CD8-positive, alpha-beta memory T cell (primary cell): ENCODE measurements at regions not wholly inside any gene's neighbourhood (a gene's known extent, or its start where the extent isn't known, plus 50 kb on each side); places are given as distances from the start of the nearest gene placed in this dataset.

Experiments
- CTCF ChIA-PET: fragments of 350-600 bp; sonication (Branson Sonifier 250); formaldehyde crosslinking; loops from one replicate; lab custom pipeline; 2021; ENCODE audit warnings: antibody characterized with exemption; lab: Charles Lee
- POLR2A ChIA-PET: fragments of 350-600 bp; sonication (Branson Sonifier 250); formaldehyde crosslinking; loops from one replicate; lab custom pipeline; 2021; ENCODE audit warnings: antibody characterized with exemption; lab: Charles Lee
- DNase-seq, 5 donors: peaks; one replicate each; pipeline versions ENCODE4 v3.0.0 to v3.0.0-alpha.2; 2020 to 2022; ENCODE audit warnings: mixed read lengths in 1 of 5
- H3K27ac ChIP-seq: one replicate; pipeline ENCODE4 v1.7.0; 2013; ENCODE audit warnings: low read depth, mild to moderate bottlenecking, low read length, moderate library complexity
- H3K27me3 ChIP-seq: 2 replicates; pipeline ENCODE4 v1.7.0; 2013; ENCODE audit warnings: low read length, mild to moderate bottlenecking; ENCODE audit not compliant: insufficient read depth, poor library complexity, severe bottlenecking
- H3K36me3 ChIP-seq: 2 replicates; pipeline ENCODE4 v1.7.0; 2013; ENCODE audit warnings: mild to moderate bottlenecking, low read length, moderate library complexity; ENCODE audit not compliant: insufficient read depth
- H3K4me1 ChIP-seq: 2 replicates; pipeline ENCODE4 v1.7.0; 2013; ENCODE audit warnings: mild to moderate bottlenecking, low read length, moderate library complexity; ENCODE audit not compliant: insufficient read depth
- H3K4me3 ChIP-seq: 2 replicates; pipeline ENCODE4 v1.7.0; 2013; ENCODE audit warnings: mild to moderate bottlenecking, low read length
- H3K9me3 ChIP-seq: 2 replicates; pipeline ENCODE4 v1.7.0; 2013; ENCODE audit warnings: mild to moderate bottlenecking, low read length
- H3K27ac Mint-ChIP-seq, 8 donors: one replicate each; pipeline ENCODE4 v1.8.0; 2020 to 2021; ENCODE audit warnings: mixed read lengths in 8 of 8, mild to moderate bottlenecking in 6 of 8, inconsistent platforms in 3 of 8, moderate library complexity in 3 of 8
- H3K27me3 Mint-ChIP-seq, 2 donors: one replicate each; pipeline ENCODE4 v1.8.0; 2020 to 2021; ENCODE audit warnings: mixed read lengths in 2 of 2, mild to moderate bottlenecking in 1 of 2, moderate library complexity in 1 of 2
- H3K36me3 Mint-ChIP-seq, 3 donors: one replicate each; pipeline ENCODE4 v1.8.0; 2020 to 2021; ENCODE audit warnings: mixed read lengths in 3 of 3, inconsistent platforms in 1 of 3, mild to moderate bottlenecking in 1 of 3
- H3K4me1 Mint-ChIP-seq, 3 donors: one replicate each; pipeline ENCODE4 v1.8.0; 2020 to 2021; ENCODE audit warnings: mixed read lengths in 3 of 3, inconsistent platforms in 1 of 3, mild to moderate bottlenecking in 1 of 3
- H3K4me3 Mint-ChIP-seq, 7 donors: one replicate each; pipeline ENCODE4 v1.8.0; 2020 to 2021; ENCODE audit warnings: mixed read lengths in 7 of 7, mild to moderate bottlenecking in 6 of 7, moderate library complexity in 4 of 7, inconsistent platforms in 2 of 7
- H3K9me3 Mint-ChIP-seq, 5 donors: one replicate each; pipeline ENCODE4 v1.8.0; 2020 to 2022; ENCODE audit warnings: mixed read lengths in 5 of 5, mild to moderate bottlenecking in 3 of 5, moderate library complexity in 2 of 5, inconsistent platforms in 1 of 5

- no peak overlapping the region for H3K4me3 Mint-ChIP-seq
- Histone ChIP-seq H3K4me3 (no peak overlapping the region), H3K27ac (no peak overlapping the region), H3K36me3 (no peaks in the 10 kb centered on the region), H3K27me3 (no peaks in the 10 kb centered on the region), H3K4me1 (no peaks in the 10 kb centered on the region), H3K9me3 (no peaks in the 10 kb centered on the region)
- ChIA-PET POLR2A (no interaction called here), CTCF (no interaction called here)
- no peaks in the 10 kb centered on the region for H3K4me1 Mint-ChIP-seq
- H3K27me3 Mint-ChIP-seq = peaks cover 0 to 1% of the 10 kb centered on the region in 2 donors
- H3K36me3 Mint-ChIP-seq = no peaks in the 10 kb centered on the region
- peaks cover 0 to 11% (median 7%) of the 10 kb centered on the region in 5 donors for H3K9me3 Mint-ChIP-seq
- no peak for DNase-seq
- no peak overlapping the region for H3K27ac Mint-ChIP-seq
These were observed 232.2 kb upstream of the KLF4 start for GRCh38 chr9:107721705-107722245.

- Mint-ChIP-seq H3K36me3 (no peaks in the 10 kb centered on the region), H3K9me3 (peaks cover 0 to 13% (median 7%) of the 10 kb centered on the region in 5 donors), H3K27me3 (peaks cover 0 to 1% of the 10 kb centered on the region in 2 donors), H3K4me1 (no peaks in the 10 kb centered on the region), H3K4me3 (no peak overlapping the region), H3K27ac (no peak overlapping the region)
- Histone ChIP-seq H3K27ac (no peak overlapping the region), H3K4me1 (no peaks in the 10 kb centered on the region), H3K4me3 (no peak overlapping the region), H3K9me3 (no peaks in the 10 kb centered on the region), H3K27me3 (no peaks in the 10 kb centered on the region), H3K36me3 (no peaks in the 10 kb centered on the region)
- POLR2A ChIA-PET = no interaction called here
- no peak for DNase-seq
- CTCF ChIA-PET = no interaction called here
These were observed 230.9 kb upstream of the KLF4 start for GRCh38 chr9:107720501-107720900.

GRCh38 chr9:107717529-107718314, 228.2 kb upstream of the KLF4 start:
- H3K4me1 Mint-ChIP-seq = no peaks in the 10 kb centered on the region
- Histone ChIP-seq H3K36me3 (no peaks in the 10 kb centered on the region), H3K4me1 (no peaks in the 10 kb centered on the region), H3K9me3 (no peaks in the 10 kb centered on the region), H3K27me3 (no peaks in the 10 kb centered on the region), H3K4me3 (no peak overlapping the region), H3K27ac (no peak overlapping the region)
- H3K27ac Mint-ChIP-seq = no peak overlapping the region
- CTCF ChIA-PET = no interaction called here
- DNase-seq = no peak
- H3K4me3 Mint-ChIP-seq = no peak overlapping the region
- no peaks in the 10 kb centered on the region for H3K27me3 Mint-ChIP-seq
- peaks cover 0 to 11% (median 6%) of the 10 kb centered on the region in 5 donors for H3K9me3 Mint-ChIP-seq
- H3K36me3 Mint-ChIP-seq = no peaks in the 10 kb centered on the region
- POLR2A ChIA-PET = no interaction called here

- no peaks in the 10 kb centered on the region for H3K27me3 Mint-ChIP-seq
- POLR2A ChIA-PET = no interaction called here
- H3K27ac Mint-ChIP-seq = no peak overlapping the region
- H3K9me3 Mint-ChIP-seq = peaks cover 0 to 10% (median 6%) of the 10 kb centered on the region in 5 donors
- Histone ChIP-seq H3K27ac (no peak overlapping the region), H3K9me3 (no peaks in the 10 kb centered on the region), H3K36me3 (no peaks in the 10 kb centered on the region), H3K4me1 (no peaks in the 10 kb centered on the region), H3K4me3 (no peak overlapping the region), H3K27me3 (no peaks in the 10 kb centered on the region)
- no peaks in the 10 kb centered on the region for H3K36me3 Mint-ChIP-seq
- H3K4me3 Mint-ChIP-seq = no peak overlapping the region
- H3K4me1 Mint-ChIP-seq = no peaks in the 10 kb centered on the region
- DNase-seq = no peak
- CTCF ChIA-PET = no interaction called here
These were observed 226.2 kb upstream of the KLF4 start for GRCh38 chr9:107715740-107716139.

GRCh38 chr9:107713470-107713869, 223.9 kb upstream of the KLF4 start:
- Histone ChIP-seq H3K27ac (no peak overlapping the region), H3K27me3 (no peaks in the 10 kb centered on the region), H3K4me3 (no peak overlapping the region), H3K36me3 (no peaks in the 10 kb centered on the region), H3K4me1 (no peaks in the 10 kb centered on the region), H3K9me3 (no peaks in the 10 kb centered on the region)
- Mint-ChIP-seq H3K4me3 (no peak overlapping the region), H3K27ac (no peak overlapping the region), H3K36me3 (no peaks in the 10 kb centered on the region), H3K27me3 (no peaks in the 10 kb centered on the region), H3K4me1 (no peaks in the 10 kb centered on the region), H3K9me3 (peaks cover 0 to 10% (median 6%) of the 10 kb centered on the region in 5 donors)
- no peak for DNase-seq
- POLR2A ChIA-PET = no interaction called here
- CTCF ChIA-PET = no interaction called here

- H3K27ac Mint-ChIP-seq = no peak overlapping the region
- no peaks in the 10 kb centered on the region for H3K4me1 Mint-ChIP-seq
- Histone ChIP-seq H3K4me1 (no peaks in the 10 kb centered on the region), H3K4me3 (no peak overlapping the region), H3K27ac (no peak overlapping the region), H3K27me3 (no peaks in the 10 kb centered on the region), H3K9me3 (no peaks in the 10 kb centered on the region), H3K36me3 (no peaks in the 10 kb centered on the region)
- CTCF ChIA-PET = no interaction called here
- H3K4me3 Mint-ChIP-seq = no peak overlapping the region
- no peak for DNase-seq
- no peaks in the 10 kb centered on the region for H3K36me3 Mint-ChIP-seq
- H3K9me3 Mint-ChIP-seq = peaks cover 0 to 8% (median 6%) of the 10 kb centered on the region in 5 donors
- H3K27me3 Mint-ChIP-seq = no peaks in the 10 kb centered on the region
- POLR2A ChIA-PET = no interaction called here
These were observed 222.8 kb upstream of the KLF4 start for GRCh38 chr9:107712390-107712789.

- Histone ChIP-seq H3K4me3 (no peak overlapping the region), H3K27ac (no peak overlapping the region), H3K4me1 (no peaks in the 10 kb centered on the region), H3K36me3 (no peaks in the 10 kb centered on the region), H3K9me3 (no peaks in the 10 kb centered on the region), H3K27me3 (no peaks in the 10 kb centered on the region)
- ChIA-PET CTCF (no interaction called here), POLR2A (no interaction called here)
- no peaks in the 10 kb centered on the region for H3K4me1 Mint-ChIP-seq
- H3K27me3 Mint-ChIP-seq = no peaks in the 10 kb centered on the region
- no peak overlapping the region for H3K27ac Mint-ChIP-seq
- no peak overlapping the region for H3K4me3 Mint-ChIP-seq
- no peak for DNase-seq
- H3K9me3 Mint-ChIP-seq = peaks cover 0 to 7% (median 3%) of the 10 kb centered on the region in 5 donors
- H3K36me3 Mint-ChIP-seq = no peaks in the 10 kb centered on the region
These were observed 222.0 kb upstream of the KLF4 start for GRCh38 chr9:107711542-107711941.

GRCh38 chr9:107710953-107711352, 221.4 kb upstream of the KLF4 start:
- Mint-ChIP-seq H3K9me3 (peaks cover 0 to 7% (median 3%) of the 10 kb centered on the region in 5 donors), H3K36me3 (no peaks in the 10 kb centered on the region)

More at GRCh38 chr9:107710953-107711352, 221.4 kb upstream of the KLF4 start:
- Histone ChIP-seq H3K4me1 (no peaks in the 10 kb centered on the region), H3K36me3 (no peaks in the 10 kb centered on the region), H3K27me3 (no peaks in the 10 kb centered on the region), H3K4me3 (no peak overlapping the region), H3K27ac (no peak overlapping the region), H3K9me3 (no peaks in the 10 kb centered on the region)
- ChIA-PET POLR2A (no interaction called here), CTCF (no interaction called here)
- Mint-ChIP-seq H3K27ac (no peak overlapping the region), H3K27me3 (no peaks in the 10 kb centered on the region), H3K4me3 (no peak overlapping the region), H3K4me1 (no peaks in the 10 kb centered on the region)
- DNase-seq = no peak
